DND-41 (cell line): ENCODE measurements at regions not wholly inside any gene's neighbourhood (a gene's known extent, or its start where the extent isn't known, plus 50 kb on each side); places are given as distances from the start of the nearest gene placed in this dataset.

Source experiments
- CTCF ChIP-seq: IDR thresholded peaks from 2 replicates; pipeline ENCODE4 v1.5.1; 2012; ENCODE audit warnings: borderline replicate concordance, low read length, moderate library complexity, mild to moderate bottlenecking; ENCODE audit not compliant: poor library complexity, severe bottlenecking; ENCODE audit errors: extremely low read depth
- EZH2 ChIP-seq: IDR thresholded peaks from 3 replicates; pipeline ENCODE4 v1.6.1; 2012; ENCODE audit warnings: borderline replicate concordance, low read depth, mild to moderate bottlenecking, moderate library complexity, low read length, inconsistent platforms; ENCODE audit not compliant: severe bottlenecking

DNA sequence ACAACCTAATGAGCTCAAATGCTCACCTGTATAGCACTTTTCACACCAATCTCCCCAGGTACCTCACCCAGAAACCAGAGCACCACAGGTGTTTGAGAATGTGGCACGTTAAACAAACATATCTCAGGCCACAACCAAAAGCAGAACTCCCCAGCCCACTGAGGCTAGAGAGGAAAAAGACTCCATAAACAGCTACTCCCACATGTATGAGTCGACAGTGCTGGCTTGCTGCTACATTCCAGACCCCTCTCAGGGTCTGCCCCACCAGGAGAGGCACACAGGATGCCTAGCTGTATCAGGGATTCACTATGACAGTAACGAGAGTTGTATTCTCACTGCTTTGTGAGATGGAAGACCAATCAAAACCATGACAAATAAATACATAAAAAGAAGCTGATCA is 242.6 kb upstream of the ARID1B start:
- TF ChIP-seq CTCF (no peak), EZH2 (no peak)
